HG03066 (cell line): ENCODE measurements at regions not wholly inside any gene's neighbourhood (a gene's known extent, or its start where the extent isn't known, plus 50 kb on each side); places are given as distances from the start of the nearest gene placed in this dataset.

Experiments used
- ATAC-seq: cut with Tn5 transposase; IDR thresholded peaks from one replicate; pipeline ENCODE4 v1.9.1; 2021; ENCODE audit warnings: low read depth; ENCODE audit not compliant: unreplicated experiment

- no peak for ATAC-seq
Measured at GRCh38 chr18:30378097-30378496, 664.4 kb downstream of the DSC3 start.

GRCh38 chr18:30376515-30376914, 666.0 kb downstream of the DSC3 start:
- no peak for ATAC-seq

GRCh38 chr18:30361864-30362540, 680.5 kb downstream of the DSC3 start:
- no peak for ATAC-seq

GRCh38 chr18:30359521-30359920, 683.0 kb downstream of the DSC3 start:
- no peak for ATAC-seq

- no peak for ATAC-seq
Measured at GRCh38 chr18:30358555-30358954, 684.0 kb downstream of the DSC3 start.

GRCh38 chr18:30352551-30353168, 689.9 kb downstream of the DSC3 start:
- ATAC-seq: no peak

- no peak for ATAC-seq
Measured at GRCh38 chr18:30350263-30350662, 692.3 kb downstream of the DSC3 start.

GRCh38 chr18:30343090-30343489, 699.5 kb downstream of the DSC3 start:
- no peak for ATAC-seq

DNA sequence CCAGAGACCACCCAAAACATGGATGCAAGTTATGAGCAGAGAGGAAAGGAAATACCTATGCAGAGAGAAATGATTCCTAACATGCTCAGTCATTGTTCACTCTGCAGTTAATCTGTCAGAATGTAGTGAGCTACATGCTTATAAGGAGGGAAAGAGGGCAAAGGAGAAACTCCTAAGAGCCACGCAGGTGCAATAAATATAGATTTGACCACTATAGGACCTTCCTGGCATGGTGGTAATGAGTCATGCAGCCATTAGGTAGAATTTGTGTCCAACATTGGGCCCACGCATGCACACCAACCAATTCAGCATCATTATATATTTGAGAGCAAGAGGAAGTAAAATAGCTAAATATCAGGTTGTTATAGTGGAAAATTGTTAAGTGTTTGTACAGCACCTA, 699.9 kb downstream of the DSC3 start:
- ATAC-seq: no peak

DNA sequence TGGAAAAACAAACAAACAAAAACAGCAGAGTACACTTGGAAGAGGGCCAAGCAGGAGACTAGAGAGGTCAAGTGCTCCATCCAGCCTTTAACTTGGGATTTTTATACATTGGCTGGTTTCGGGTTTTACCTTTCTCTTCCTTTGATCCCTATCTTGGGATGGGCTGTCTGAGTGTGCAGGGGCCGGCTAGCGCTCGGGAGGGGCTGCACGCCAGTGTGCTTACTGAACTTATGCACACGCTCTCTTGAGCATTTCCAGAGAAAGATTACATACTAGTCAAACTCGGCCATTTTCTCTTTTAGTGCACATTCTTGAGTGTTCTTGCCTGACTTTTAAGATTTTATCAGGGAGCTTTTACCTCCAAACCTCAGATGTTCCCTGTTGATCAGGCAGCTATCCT, 707.8 kb downstream of the DSC3 start:
- ATAC-seq: no peak

DNA sequence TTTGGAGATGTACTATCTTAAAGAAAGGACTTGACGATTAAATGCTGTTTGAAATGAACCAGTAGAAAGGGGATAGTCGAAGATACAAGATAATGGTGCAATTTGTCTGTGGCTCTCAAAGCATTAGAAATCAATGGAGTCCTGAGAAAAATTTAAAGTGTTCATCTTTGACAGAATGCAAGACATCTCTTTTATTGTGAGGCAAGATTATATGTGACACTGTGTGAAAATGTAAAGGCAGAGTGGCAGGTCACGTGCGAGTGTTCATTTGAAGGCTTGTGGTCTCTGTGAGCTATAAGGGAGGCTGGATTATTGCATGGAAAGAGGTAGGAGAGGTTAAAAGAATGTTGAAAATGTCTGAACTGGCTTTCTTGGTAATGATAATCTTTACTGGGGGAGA, 709.2 kb downstream of the DSC3 start:
- no peak for ATAC-seq

- no peak for ATAC-seq
Measured at GRCh38 chr18:30328839-30329238, 713.7 kb downstream of the DSC3 start.

DNA sequence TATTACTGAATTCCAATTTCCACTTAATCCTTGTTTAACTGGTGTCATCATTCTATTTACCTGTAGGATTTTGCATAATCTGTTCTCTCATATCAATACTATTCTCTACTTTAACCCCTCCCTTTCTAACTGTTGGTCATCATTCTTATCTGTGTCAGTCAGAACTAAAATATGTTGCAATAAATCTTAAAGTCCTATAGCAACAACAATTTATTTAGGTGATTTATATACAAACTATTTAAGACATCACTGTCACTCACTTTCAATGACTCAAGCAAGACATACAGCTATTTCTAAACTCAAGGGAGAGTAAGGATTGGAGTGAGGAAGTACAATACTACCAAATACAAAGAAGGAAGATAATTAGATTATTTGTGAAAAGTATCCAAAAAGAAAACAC, 740.4 kb downstream of the DSC3 start:
- ATAC-seq: no peak

GRCh38 chr18:30298769-30299168, 743.8 kb downstream of the DSC3 start:
- no peak for ATAC-seq

DNA sequence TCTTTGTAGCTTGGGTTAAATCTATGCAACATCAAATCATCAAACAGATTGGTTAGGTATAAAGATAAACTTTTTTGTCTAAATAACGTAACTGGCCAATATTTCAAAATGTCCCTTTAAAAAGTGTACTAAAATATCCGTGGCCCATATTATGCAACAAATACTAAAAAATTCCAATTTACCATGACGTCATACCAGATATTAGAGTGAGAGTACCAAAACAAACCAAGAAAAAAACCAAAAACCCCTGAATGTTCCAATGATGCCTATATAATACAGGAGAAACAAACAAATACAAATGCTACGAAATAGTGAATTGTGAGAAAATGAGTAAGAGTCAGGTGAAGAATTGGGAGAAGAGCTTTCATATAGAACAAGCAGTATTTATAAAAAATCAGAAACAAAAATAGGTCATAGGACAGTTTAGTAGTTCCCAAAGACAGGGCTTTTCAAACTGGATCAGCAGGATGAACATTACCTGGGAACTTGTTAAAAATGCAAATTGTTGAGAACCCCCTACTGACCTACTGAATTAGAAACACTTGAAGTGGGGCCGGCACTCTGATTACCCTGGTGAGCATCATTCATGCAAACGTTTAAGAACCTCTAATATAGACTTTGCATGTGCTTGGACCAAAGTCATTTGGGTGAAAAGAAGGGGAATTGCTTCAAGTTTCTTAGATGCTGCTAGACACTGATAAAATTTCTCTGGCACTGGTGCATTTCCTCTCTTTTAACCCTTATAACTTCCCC, 753.7 kb downstream of the DSC3 start:
- no peak for ATAC-seq

DNA sequence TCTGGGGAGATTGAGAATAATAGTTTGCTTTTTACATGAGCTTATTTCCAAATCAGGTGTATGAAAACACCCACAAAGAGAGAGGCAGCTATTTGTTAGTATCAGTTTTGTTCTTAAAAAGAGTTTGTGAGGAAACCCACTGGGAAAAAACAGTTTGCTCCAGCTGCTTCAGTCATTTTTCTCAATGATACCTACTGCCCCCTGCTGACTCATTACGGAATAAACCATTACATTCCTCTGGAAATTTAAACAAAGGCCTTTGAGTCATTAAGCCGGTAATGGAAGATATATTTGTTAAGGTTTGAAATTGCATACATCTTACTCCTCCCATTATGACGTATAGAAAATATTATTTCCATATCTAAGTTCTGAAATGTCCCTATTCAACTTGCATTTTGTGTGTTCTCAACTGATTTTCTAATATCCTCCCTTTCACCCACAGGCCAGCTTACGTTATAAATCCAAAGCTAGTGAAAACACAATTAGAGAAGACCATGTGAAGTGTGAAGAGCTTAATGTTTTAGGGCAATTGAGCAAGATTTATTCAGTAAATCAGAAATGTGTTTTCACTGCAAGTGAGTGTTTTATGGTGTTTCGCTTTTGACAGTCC, 761.6 kb downstream of the DSC3 start:
- no peak for ATAC-seq

GRCh38 chr18:30280186-30280585, 762.4 kb downstream of the DSC3 start:
- no peak for ATAC-seq

- ATAC-seq: no peak
Measured at GRCh38 chr18:30277676-30278075, 764.9 kb downstream of the DSC3 start.

DNA sequence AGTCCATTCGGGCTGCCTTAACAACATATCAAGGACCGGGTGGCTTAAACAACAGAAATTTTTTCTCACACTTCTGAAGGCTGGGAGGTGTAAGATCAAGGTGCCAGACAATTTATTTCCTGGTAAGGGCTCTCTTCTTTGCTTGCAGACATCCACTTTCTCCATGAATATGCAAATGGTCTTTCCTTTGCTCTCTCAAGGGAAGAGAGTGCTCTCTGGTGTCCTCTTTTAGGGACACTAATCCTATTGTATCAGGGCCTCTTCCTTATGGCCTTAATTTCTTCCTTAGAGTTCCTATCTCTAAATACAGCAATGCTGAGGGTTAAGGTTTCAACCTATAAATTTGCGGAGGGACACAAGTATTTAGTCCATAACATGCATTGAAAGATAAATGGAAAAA, 770.8 kb downstream of the DSC3 start:
- ATAC-seq: no peak

DNA sequence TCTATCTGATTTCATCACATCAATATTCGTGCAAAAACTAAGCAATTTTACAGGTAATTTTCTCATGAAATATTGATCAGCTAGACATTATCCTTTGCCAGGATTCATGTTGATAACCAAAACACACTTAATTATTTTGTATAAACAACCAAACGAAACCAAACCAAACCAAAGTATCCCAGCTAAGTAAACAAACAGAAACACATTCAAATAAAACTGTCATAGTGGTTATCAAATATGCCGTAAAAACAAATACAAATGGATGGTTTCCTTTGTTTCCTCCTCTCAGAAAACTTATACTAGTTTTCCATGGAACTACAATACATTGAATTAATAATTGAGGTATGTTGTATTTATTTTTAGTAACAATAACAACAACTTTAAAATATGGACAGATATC, 777.4 kb downstream of the DSC3 start:
- ATAC-seq: no peak

DNA sequence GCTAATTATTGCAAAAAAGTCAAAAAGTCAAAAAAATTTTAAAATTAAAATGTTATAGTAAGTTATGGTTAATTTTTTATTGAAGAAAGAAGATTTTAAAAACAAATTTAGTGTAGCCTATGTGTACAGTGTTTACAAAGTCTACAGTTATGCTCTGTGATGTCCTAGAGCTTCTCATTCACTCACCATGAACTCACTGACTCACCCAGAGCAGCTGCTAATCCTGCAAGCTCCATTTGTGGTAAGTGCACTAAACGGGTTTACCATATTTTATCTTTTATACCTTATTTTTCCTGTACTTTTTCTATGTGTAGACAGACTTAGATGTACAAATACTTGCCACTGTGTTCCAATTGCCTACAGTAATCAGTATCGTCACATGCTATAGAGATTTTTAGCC, 788.2 kb downstream of the DSC3 start:
- ATAC-seq: no peak
